ENCODE measurements at regions not wholly inside any gene's neighbourhood (a gene's known extent, or its start where the extent isn't known, plus 50 kb on each side); places are given as distances from the start of the nearest gene placed in this dataset.

DNA sequence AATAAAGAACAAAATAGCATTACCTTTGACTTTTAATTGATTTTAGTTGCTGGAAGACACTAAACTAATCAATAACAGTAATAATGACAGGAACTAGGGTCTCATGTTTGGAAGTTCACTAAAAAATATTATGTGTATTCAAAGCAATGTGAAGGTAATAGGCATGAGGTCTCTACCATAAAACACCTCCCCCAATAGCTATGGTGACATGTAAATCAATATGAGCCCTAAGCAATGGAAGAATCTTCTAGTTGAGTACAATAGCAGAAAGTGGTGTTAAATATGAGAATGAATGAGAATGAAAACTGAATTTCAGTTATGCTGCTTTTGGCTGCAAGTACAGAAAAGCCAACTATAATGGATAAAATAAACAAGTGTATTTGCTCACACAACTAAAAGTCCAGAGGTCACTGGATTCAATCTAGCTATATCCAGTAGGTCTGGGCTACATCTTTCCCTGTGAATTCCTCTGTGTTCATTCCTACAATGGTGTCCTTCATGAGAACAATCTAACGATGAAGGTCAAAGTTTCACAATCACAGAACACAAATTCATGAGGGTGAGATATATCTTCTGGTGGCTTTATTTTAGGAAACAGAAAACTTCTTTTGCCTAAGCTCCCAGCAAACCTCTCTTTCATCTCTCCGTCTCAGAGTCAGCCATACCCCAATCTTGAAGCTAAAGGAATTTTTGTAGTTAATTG, 728.0 kb downstream of the FSCB start:
- TF ChIP-seq, protein P1, sequence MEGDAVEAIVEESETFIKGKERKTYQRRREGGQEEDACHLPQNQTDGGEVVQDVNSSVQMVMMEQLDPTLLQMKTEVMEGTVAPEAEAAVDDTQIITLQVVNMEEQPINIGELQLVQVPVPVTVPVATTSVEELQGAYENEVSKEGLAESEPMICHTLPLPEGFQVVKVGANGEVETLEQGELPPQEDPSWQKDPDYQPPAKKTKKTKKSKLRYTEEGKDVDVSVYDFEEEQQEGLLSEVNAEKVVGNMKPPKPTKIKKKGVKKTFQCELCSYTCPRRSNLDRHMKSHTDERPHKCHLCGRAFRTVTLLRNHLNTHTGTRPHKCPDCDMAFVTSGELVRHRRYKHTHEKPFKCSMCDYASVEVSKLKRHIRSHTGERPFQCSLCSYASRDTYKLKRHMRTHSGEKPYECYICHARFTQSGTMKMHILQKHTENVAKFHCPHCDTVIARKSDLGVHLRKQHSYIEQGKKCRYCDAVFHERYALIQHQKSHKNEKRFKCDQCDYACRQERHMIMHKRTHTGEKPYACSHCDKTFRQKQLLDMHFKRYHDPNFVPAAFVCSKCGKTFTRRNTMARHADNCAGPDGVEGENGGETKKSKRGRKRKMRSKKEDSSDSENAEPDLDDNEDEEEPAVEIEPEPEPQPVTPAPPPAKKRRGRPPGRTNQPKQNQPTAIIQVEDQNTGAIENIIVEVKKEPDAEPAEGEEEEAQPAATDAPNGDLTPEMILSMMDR (IDR thresholded peaks at IDR 0.05; ENCODE audit: low read depth, low read length) = no peak
- TF ChIP-seq POLR2A (IDR thresholded peaks at IDR 0.05; ENCODE audit: extremely low read depth, insufficient read length) (no peak), MYC (IDR thresholded peaks at IDR 0.05; ENCODE audit: low read depth, low read length) (no peak)
- TF ChIP-seq, protein P2, sequence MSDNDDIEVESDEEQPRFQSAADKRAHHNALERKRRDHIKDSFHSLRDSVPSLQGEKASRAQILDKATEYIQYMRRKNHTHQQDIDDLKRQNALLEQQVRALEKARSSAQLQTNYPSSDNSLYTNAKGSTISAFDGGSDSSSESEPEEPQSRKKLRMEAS (IDR thresholded peaks at IDR 0.05; ENCODE audit: low read depth, low read length) = no peak

Measured in NB4 (cell line).